ENCODE measurements at regions not wholly inside any gene's neighbourhood (a gene's known extent, or its start where the extent isn't known, plus 50 kb on each side); places are given as distances from the start of the nearest gene placed in this dataset.

DNA sequence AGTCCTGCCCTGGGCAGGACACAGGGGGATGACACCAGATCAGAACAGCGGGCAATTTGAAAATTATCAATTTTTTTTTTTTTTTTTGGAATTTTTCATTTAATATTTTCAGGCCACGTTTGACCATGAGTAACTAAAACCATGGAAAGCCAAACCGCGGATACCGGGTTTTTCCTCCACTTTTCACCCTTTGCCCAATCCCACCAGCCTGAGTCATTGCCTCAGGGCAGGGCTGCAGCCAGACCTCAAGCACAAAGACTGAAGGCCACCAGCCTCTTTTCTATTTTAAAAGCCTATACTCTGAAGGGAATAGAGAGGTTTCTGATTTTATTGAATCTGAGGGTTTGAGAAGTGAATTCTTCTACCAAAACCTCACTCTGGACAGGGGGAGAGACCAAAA, 381.1 kb downstream of the IRS1 start (continued):
- no peak for TF ChIP-seq ATF2 (CRISPR knock-in tag; IDR thresholded peaks at IDR 0.05)

DNA sequence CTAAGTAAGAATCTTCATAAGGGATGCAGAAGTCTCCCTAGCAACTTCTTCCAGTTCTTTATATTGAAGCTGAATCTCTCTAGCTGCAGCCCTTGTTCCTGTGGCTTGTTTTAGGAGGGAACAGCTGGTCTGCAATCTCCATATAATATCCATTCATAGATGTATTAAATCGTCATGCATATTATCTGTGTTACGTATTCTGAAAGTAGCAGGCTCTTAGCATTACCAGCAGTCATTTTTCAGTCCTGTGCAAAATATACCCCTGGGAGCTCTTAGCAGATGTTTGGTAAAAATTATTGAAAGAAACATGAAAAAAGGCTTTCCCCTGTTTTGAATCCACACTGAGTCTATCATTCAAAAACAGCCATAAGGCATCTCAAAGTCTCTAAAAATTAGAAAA, 385.3 kb downstream of the IRS1 start:
- no peak for FAIRE-seq
- Histone ChIP-seq H3K36me3 (replicated peaks in 1 of 2; ENCODE audit: control insufficient read depth in 1 of 2, insufficient read depth in 2 of 2, low read length in 2 of 2) (no peaks in the 10 kb centered on the region), H3K27ac (ENCODE audit: extremely low read length, insufficient read depth, low read length) (no peak overlapping the region), H3K79me2 (ENCODE audit: insufficient read depth, low read length) (no peaks in the 10 kb centered on the region), H3K9ac (ENCODE audit: insufficient read depth, low read depth, low read length) (no peak overlapping the region), H4K20me1 (ENCODE audit: insufficient read depth, low read length) (no peaks in the 10 kb centered on the region), H3K27me3 (ENCODE audit: control insufficient read depth in 1 of 2, insufficient read depth in 2 of 2, low read length in 2 of 2) (no peaks in the 10 kb centered on the region), H2AFZ (ENCODE audit: low read length) (no peak overlapping the region), H3K9me3 (ENCODE audit: low read length) (no peaks in the 10 kb centered on the region), H3K4me2 (ENCODE audit: low read depth, low read length) (no peak overlapping the region), H3K4me1 (ENCODE audit: insufficient read depth, low read length) (peaks cover 22% of the 10 kb centered on the region), H3K4me3 (replicated peaks in 1 of 3; ENCODE audit: insufficient read depth in 1 of 3, low read depth in 2 of 3, low read length in 3 of 3) (no peak overlapping the region)
- CTCF ChIA-PET (ENCODE audit: low intra/inter-chr PET ratio, low total read pairs) = no interaction called here
- intact Hi-C loops (cut with micrococcal nuclease; ENCODE audit: unreplicated experiment) (no loop called here), in situ Hi-C loops (cut with HindIII; ENCODE audit: extremely low pct_ligation_motif_present, low pct_unique_long_range_greater_than_20kb) (no loop called here)
- POLR2A ChIA-PET = interaction anchor here (1.6 kb wide), 1 partner anchor 14 kb away, joined by 3 read pairs; no protein-coding TSS in a partner anchor
- 90% methylated on average over 2 of the region's 2 CpGs for WGBS (ENCODE audit: low lambda C conversion rate)
- no peak for ATAC-seq
- DNase-seq (ENCODE audit: low spot score) = no peak
- no TSS peak for BruUV-seq (replicated peaks)
- TF ChIP-seq ZNF792 (CRISPR knock-in tag; IDR thresholded peaks at IDR 0.05) (no peak), PLSCR1 (CRISPR knock-in tag; IDR thresholded peaks at IDR 0.05; ENCODE audit: borderline replicate concordance) (no peak), NONO (IDR thresholded peaks at IDR 0.05) (no peak), NONO (CRISPR knock-in tag; conservative IDR thresholded peaks at IDR 0.05) (no peak)
